Neural cell (in vitro differentiated cells): ENCODE measurements at regions not wholly inside any gene's neighbourhood (a gene's known extent, or its start where the extent isn't known, plus 50 kb on each side); places are given as distances from the start of the nearest gene placed in this dataset.

Source experiments
- EZH2 ChIP-seq: fragments of 200-600, 300-800 bp; shearing (Covaris generic), sonication (generic); IDR thresholded peaks from 2 replicates; pipeline ENCODE4 v1.6.1; 2014; ENCODE audit warnings: antibody characterized with exemption, low read length, borderline replicate concordance, mild to moderate bottlenecking; ENCODE audit not compliant: insufficient read depth, poor library complexity, severe bottlenecking
- POLR2AphosphoS5 ChIP-seq: IDR thresholded peaks from 2 replicates; pipeline ENCODE4 v1.6.1; 2012
- TAF1 ChIP-seq: IDR thresholded peaks from 2 replicates; pipeline ENCODE4 v1.6.1; 2012; ENCODE audit warnings: low read depth
- TF ChIP-seq, protein P1 (sequence below): fragments of 450-650 bp; IDR thresholded peaks from 2 replicates; pipeline ENCODE4 v1.5.1; 2014; ENCODE audit warnings: antibody characterized with exemption, mild to moderate bottlenecking, moderate library complexity; ENCODE audit not compliant: poor library complexity, severe bottlenecking
- TF ChIP-seq, protein P2 (sequence below): IDR thresholded peaks from 2 replicates; pipeline ENCODE4 v1.6.1; 2012; ENCODE audit warnings: borderline replicate concordance

DNA sequence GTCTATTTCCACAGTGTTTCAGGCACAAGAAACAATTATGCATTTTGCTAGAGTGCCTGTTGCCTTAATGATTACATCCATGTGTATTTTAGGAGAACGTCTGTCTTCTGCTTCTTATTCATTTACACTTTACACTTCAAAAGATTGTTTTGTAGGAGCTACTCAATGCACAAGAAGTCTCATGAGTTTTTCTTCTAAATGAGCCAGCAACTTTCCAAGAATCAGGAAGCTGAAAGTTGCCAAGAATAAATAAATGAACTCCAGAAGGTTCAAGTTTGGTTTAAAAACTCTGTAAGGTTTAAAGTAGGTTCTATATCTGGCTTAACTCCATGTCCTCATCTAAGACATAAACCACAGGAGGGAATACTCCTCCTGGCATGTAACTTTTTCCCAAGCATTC is 103.8 kb upstream of the ADPGK start:
- TF ChIP-seq POLR2AphosphoS5 (no peak), EZH2 (no peak), TAF1 (no peak)
- TF ChIP-seq, protein P1, sequence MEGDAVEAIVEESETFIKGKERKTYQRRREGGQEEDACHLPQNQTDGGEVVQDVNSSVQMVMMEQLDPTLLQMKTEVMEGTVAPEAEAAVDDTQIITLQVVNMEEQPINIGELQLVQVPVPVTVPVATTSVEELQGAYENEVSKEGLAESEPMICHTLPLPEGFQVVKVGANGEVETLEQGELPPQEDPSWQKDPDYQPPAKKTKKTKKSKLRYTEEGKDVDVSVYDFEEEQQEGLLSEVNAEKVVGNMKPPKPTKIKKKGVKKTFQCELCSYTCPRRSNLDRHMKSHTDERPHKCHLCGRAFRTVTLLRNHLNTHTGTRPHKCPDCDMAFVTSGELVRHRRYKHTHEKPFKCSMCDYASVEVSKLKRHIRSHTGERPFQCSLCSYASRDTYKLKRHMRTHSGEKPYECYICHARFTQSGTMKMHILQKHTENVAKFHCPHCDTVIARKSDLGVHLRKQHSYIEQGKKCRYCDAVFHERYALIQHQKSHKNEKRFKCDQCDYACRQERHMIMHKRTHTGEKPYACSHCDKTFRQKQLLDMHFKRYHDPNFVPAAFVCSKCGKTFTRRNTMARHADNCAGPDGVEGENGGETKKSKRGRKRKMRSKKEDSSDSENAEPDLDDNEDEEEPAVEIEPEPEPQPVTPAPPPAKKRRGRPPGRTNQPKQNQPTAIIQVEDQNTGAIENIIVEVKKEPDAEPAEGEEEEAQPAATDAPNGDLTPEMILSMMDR = no peak
- TF ChIP-seq, protein P2, sequence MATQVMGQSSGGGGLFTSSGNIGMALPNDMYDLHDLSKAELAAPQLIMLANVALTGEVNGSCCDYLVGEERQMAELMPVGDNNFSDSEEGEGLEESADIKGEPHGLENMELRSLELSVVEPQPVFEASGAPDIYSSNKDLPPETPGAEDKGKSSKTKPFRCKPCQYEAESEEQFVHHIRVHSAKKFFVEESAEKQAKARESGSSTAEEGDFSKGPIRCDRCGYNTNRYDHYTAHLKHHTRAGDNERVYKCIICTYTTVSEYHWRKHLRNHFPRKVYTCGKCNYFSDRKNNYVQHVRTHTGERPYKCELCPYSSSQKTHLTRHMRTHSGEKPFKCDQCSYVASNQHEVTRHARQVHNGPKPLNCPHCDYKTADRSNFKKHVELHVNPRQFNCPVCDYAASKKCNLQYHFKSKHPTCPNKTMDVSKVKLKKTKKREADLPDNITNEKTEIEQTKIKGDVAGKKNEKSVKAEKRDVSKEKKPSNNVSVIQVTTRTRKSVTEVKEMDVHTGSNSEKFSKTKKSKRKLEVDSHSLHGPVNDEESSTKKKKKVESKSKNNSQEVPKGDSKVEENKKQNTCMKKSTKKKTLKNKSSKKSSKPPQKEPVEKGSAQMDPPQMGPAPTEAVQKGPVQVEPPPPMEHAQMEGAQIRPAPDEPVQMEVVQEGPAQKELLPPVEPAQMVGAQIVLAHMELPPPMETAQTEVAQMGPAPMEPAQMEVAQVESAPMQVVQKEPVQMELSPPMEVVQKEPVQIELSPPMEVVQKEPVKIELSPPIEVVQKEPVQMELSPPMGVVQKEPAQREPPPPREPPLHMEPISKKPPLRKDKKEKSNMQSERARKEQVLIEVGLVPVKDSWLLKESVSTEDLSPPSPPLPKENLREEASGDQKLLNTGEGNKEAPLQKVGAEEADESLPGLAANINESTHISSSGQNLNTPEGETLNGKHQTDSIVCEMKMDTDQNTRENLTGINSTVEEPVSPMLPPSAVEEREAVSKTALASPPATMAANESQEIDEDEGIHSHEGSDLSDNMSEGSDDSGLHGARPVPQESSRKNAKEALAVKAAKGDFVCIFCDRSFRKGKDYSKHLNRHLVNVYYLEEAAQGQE = no peak
